ENCODE measurements at regions not wholly inside any gene's neighbourhood (a gene's known extent, or its start where the extent isn't known, plus 50 kb on each side); places are given as distances from the start of the nearest gene placed in this dataset.

- no peak for DNase-seq (ENCODE audit: low read depth)
- peak; percentile 48 for TF ChIP-seq CTCF (conservative IDR thresholded peaks at IDR 0.05; ENCODE audit: low read depth, low read length)
- H3K4me3 ChIP-seq (ENCODE audit: low read length): no peak overlapping the region
Measured at GRCh38 chr12:77615332-77615731, 215.4 kb upstream of the NAV3 start.

GRCh38 chr12:77613411-77613810 lies 217.3 kb upstream of the NAV3 start:
- no peak for DNase-seq (ENCODE audit: low read depth)
- TF ChIP-seq CTCF (conservative IDR thresholded peaks at IDR 0.05; ENCODE audit: low read depth, low read length): no peak
- no peak overlapping the region for H3K4me3 ChIP-seq (ENCODE audit: low read length)

GRCh38 chr12:77610446-77610845 lies 220.2 kb upstream of the NAV3 start:
- H3K4me3 ChIP-seq (ENCODE audit: low read length): no peak overlapping the region
- no peak for DNase-seq (ENCODE audit: low read depth)
- no peak for TF ChIP-seq CTCF (conservative IDR thresholded peaks at IDR 0.05; ENCODE audit: low read depth, low read length)

- no peak for TF ChIP-seq CTCF (conservative IDR thresholded peaks at IDR 0.05; ENCODE audit: low read depth, low read length)
- DNase-seq (ENCODE audit: low read depth): no peak
- no peak overlapping the region for H3K4me3 ChIP-seq (ENCODE audit: low read length)
Measured at GRCh38 chr12:77609016-77609415, 221.7 kb upstream of the NAV3 start.

GRCh38 chr12:77608271-77608824 lies 222.3 kb upstream of the NAV3 start:
- TF ChIP-seq CTCF (conservative IDR thresholded peaks at IDR 0.05; ENCODE audit: low read depth, low read length): no peak
- no peak for DNase-seq (ENCODE audit: low read depth)
- H3K4me3 ChIP-seq (ENCODE audit: low read length): no peak overlapping the region

- no peak overlapping the region for H3K4me3 ChIP-seq (ENCODE audit: low read length)
- DNase-seq (ENCODE audit: low read depth): no peak
- TF ChIP-seq CTCF (conservative IDR thresholded peaks at IDR 0.05; ENCODE audit: low read depth, low read length): no peak
Measured at GRCh38 chr12:77606348-77606747, 224.3 kb upstream of the NAV3 start.

- no peak overlapping the region for H3K4me3 ChIP-seq (ENCODE audit: low read length)
- DNase-seq (ENCODE audit: low read depth): no peak
- no peak for TF ChIP-seq CTCF (conservative IDR thresholded peaks at IDR 0.05; ENCODE audit: low read depth, low read length)
Measured at GRCh38 chr12:77603946-77604345, 226.7 kb upstream of the NAV3 start.
